ENCODE measurements at regions not wholly inside any gene's neighbourhood (a gene's known extent, or its start where the extent isn't known, plus 50 kb on each side); places are given as distances from the start of the nearest gene placed in this dataset.

DNA sequence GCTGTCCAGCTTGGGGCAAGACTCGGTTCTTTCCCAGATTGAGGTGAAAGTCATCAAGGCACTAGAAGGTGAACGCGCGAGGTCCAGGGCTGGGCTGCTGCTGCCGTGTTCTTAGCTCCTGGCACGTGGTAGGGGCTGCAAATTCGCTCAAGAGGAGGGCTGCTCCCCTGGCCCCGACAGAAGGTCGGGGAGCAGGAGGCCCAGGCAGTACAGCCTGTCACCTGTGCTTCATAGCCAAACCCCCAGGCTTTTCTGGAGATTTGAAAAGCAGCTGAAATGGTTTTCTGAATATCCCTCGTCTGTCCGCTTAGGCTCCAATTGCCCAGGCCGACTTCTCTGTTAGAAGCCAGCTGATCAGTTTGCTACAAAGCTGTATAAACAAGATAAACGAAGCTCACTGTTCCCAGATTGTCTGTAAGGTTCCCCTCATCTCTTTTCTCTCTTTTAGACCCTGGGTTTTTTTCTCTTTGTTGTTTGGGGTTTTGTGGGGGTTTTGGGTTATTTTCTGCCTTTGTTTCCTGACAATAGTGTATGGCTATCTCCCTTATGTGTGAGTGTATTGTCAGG is 60.0 kb upstream of the STX18 start (continued):
- TF ChIP-seq, protein P1, sequence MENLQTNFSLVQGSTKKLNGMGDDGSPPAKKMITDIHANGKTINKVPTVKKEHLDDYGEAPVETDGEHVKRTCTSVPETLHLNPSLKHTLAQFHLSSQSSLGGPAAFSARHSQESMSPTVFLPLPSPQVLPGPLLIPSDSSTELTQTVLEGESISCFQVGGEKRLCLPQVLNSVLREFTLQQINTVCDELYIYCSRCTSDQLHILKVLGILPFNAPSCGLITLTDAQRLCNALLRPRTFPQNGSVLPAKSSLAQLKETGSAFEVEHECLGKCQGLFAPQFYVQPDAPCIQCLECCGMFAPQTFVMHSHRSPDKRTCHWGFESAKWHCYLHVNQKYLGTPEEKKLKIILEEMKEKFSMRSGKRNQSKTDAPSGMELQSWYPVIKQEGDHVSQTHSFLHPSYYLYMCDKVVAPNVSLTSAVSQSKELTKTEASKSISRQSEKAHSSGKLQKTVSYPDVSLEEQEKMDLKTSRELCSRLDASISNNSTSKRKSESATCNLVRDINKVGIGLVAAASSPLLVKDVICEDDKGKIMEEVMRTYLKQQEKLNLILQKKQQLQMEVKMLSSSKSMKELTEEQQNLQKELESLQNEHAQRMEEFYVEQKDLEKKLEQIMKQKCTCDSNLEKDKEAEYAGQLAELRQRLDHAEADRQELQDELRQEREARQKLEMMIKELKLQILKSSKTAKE (IDR thresholded peaks at IDR 0.05; ENCODE audit: low read depth, poor library complexity, severe bottlenecking): no peak

DNA sequence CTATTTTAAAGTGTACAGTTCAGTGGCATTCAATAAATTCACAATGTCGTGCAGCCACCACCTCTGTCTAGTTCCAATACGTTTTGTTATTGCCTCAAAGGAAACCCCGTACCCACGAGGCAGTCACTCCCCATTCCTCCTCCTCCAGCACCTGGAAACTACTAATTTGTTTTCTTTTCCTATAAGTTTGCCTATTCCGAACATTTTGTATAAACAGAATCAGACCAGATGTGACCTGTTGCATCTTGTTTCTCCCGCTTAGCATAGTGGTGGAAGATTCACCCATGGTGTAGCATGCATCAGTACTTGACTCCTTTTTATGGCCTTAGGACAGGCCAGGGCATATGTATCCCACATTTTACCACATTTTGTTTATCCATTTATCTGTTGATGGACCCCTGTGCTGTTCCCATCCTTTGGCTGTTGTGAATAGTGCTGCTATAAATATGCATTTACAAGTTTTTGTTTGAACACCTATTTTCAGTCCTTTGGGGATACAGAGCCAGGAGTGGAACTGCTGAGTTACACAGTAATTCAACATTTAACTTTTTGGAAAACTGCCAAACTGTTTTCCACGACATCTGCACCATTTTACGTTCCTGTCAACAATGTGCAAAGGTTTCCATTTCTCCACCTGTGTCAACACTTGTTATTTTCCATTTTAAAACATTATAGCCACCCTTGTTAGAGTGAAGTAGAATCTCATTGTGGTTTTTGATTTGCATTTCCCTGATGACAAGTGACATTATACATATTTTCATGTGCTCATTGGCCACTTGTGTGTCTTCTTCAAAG is 57.8 kb upstream of the STX18 start:
- no peaks in the 10 kb centered on the region for H3K4me1 ChIP-seq (ENCODE audit: control insufficient read depth, insufficient read depth, low read length)
- in situ Hi-C loops (cut with MboI) (no loop called here), intact Hi-C loops (cut with micrococcal nuclease; ENCODE audit: unreplicated experiment) (no loop called here)
- H4K20me1 ChIP-seq (ENCODE audit: control insufficient read depth, insufficient read depth): no peaks in the 10 kb centered on the region
- ChIA-PET POLR2A (no interaction called here), CTCF (no interaction called here), SMC1A (ENCODE audit: uncharacterized antibody, unreplicated experiment) (no interaction called here), RAD21 (ENCODE audit: unreplicated experiment) (no interaction called here)
- H3K36me3 ChIP-seq (ENCODE audit: control insufficient read depth in 2 of 2, insufficient read depth in 2 of 2, low read length in 1 of 2): no peaks in the 10 kb centered on the region
- TF ChIP-seq, protein P2, sequence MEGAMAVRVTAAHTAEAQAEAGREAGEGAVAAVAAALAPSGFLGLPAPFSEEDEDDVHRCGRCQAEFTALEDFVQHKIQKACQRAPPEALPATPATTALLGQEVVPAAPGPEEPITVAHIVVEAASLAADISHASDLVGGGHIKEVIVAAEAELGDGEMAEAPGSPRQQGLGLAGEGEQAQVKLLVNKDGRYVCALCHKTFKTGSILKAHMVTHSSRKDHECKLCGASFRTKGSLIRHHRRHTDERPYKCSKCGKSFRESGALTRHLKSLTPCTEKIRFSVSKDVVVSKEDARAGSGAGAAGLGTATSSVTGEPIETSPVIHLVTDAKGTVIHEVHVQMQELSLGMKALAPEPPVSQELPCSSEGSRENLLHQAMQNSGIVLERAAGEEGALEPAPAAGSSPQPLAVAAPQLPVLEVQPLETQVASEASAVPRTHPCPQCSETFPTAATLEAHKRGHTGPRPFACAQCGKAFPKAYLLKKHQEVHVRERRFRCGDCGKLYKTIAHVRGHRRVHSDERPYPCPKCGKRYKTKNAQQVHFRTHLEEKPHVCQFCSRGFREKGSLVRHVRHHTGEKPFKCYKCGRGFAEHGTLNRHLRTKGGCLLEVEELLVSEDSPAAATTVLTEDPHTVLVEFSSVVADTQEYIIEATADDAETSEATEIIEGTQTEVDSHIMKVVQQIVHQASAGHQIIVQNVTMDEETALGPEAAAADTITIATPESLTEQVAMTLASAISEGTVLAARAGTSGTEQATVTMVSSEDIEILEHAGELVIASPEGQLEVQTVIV (IDR thresholded peaks at IDR 0.05; ENCODE audit: borderline replicate concordance, partially characterized antibody): no peak
- TF ChIP-seq BMI1 (IDR thresholded peaks at IDR 0.05; ENCODE audit: borderline replicate concordance) (no peak), NFXL1 (IDR thresholded peaks at IDR 0.05; ENCODE audit: borderline replicate concordance) (no peak), HDAC6 (IDR thresholded peaks at IDR 0.05; ENCODE audit: unreplicated experiment) (no peak), SUPT20H (IDR thresholded peaks at IDR 0.05; ENCODE audit: borderline replicate concordance, control insufficient read depth, low read depth, low read length) (no peak), NFIC (IDR thresholded peaks at IDR 0.05; ENCODE audit: low read depth, low read length) (no peak), SREBF1 (IDR thresholded peaks at IDR 0.05; ENCODE audit: low read length) (no peak)
- TF ChIP-seq, protein P3, sequence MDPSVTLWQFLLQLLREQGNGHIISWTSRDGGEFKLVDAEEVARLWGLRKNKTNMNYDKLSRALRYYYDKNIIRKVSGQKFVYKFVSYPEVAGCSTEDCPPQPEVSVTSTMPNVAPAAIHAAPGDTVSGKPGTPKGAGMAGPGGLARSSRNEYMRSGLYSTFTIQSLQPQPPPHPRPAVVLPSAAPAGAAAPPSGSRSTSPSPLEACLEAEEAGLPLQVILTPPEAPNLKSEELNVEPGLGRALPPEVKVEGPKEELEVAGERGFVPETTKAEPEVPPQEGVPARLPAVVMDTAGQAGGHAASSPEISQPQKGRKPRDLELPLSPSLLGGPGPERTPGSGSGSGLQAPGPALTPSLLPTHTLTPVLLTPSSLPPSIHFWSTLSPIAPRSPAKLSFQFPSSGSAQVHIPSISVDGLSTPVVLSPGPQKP (IDR thresholded peaks at IDR 0.05; ENCODE audit: low read depth, low read length): no peak
- H3K27ac ChIP-seq (ENCODE audit: control insufficient read depth, insufficient read depth): no peak overlapping the region
- WGBS (ENCODE audit: insufficient coverage, insufficient replicate concordance, low lambda C conversion rate, missing lambda C conversion rate): 86% methylated on average over 8 of the region's 8 CpGs
- H3K79me2 ChIP-seq (ENCODE audit: control insufficient read depth, insufficient read depth, low read length): no peaks in the 10 kb centered on the region
- no peak for FAIRE-seq
- BruUV-seq (replicated peaks): no TSS peak
- H3K4me3 ChIP-seq: no peak overlapping the region
- H3K4me2 ChIP-seq (ENCODE audit: control insufficient read depth, insufficient read depth): no peak overlapping the region
- H2AFZ ChIP-seq (ENCODE audit: control insufficient read depth, low read depth, low read length): no peak overlapping the region
- no peaks in the 10 kb centered on the region for H3K27me3 ChIP-seq (replicated peaks in 1 of 2; ENCODE audit: control insufficient read depth in 2 of 2, insufficient read depth in 2 of 2, low read length in 1 of 2)
- ATAC-seq: no peak
- H3K9me3 ChIP-seq (replicated peaks; ENCODE audit: control insufficient read depth, insufficient read depth, low read length): no peaks in the 10 kb centered on the region; the same call in none of the 3 replicates
- no peak for DNase-seq (ENCODE audit: low read depth, low spot score)
- H3K9ac ChIP-seq (ENCODE audit: control insufficient read depth, insufficient read depth, low read length): no peak overlapping the region

Data from GM12878 (cell line).